ENCODE measurements at regions not wholly inside any gene's neighbourhood (a gene's known extent, or its start where the extent isn't known, plus 50 kb on each side); places are given as distances from the start of the nearest gene placed in this dataset.

DNA sequence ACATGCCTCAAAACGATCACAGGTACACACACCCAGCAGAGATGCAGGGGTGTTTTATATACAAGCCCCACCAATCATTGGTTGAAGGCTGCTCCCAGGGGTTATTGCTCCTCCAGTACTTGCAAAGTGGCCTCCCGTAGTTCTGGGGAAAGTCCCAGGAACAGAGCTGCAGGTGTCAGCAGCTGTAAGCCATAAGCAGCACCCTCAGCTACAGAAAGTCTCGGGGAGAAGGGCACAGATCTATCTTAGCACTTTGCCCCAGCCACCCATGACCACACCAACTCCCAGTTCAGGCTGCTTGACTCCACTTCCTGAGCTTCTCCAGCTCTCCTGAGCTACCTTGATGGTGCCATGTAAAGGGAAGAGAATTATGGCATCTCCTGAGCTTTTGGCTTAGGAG, 222.7 kb upstream of the GJB5 start:
- TF ChIP-seq, protein P1, sequence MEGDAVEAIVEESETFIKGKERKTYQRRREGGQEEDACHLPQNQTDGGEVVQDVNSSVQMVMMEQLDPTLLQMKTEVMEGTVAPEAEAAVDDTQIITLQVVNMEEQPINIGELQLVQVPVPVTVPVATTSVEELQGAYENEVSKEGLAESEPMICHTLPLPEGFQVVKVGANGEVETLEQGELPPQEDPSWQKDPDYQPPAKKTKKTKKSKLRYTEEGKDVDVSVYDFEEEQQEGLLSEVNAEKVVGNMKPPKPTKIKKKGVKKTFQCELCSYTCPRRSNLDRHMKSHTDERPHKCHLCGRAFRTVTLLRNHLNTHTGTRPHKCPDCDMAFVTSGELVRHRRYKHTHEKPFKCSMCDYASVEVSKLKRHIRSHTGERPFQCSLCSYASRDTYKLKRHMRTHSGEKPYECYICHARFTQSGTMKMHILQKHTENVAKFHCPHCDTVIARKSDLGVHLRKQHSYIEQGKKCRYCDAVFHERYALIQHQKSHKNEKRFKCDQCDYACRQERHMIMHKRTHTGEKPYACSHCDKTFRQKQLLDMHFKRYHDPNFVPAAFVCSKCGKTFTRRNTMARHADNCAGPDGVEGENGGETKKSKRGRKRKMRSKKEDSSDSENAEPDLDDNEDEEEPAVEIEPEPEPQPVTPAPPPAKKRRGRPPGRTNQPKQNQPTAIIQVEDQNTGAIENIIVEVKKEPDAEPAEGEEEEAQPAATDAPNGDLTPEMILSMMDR (IDR thresholded peaks at IDR 0.05): no peak
- no peak for TF ChIP-seq POLR2A (IDR thresholded peaks at IDR 0.05)

Data from sigmoid colon (tissue), 3 donors.